ENCODE measurements at regions not wholly inside any gene's neighbourhood (a gene's known extent, or its start where the extent isn't known, plus 50 kb on each side); places are given as distances from the start of the nearest gene placed in this dataset.

DNA sequence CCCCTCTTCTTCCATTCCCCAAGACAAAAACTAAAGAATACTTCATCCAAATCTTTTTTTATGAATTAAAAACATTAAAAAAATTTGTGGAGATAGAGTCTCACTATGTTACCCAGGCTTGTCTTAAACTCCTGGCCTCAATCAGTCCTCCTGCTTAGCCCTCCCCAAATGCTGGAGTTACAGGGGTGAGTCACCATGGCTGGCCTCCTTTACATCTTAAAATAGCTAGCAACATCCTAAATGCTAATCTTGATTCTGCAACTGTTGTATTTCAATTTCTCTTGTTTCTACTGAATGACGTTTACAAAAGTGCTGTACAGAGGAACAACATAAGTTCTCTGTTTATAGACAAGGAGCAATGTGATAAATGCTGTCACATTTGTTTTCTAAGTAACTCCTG, 483.5 kb downstream of the ADGRL2 start:
- TF ChIP-seq, protein P1, sequence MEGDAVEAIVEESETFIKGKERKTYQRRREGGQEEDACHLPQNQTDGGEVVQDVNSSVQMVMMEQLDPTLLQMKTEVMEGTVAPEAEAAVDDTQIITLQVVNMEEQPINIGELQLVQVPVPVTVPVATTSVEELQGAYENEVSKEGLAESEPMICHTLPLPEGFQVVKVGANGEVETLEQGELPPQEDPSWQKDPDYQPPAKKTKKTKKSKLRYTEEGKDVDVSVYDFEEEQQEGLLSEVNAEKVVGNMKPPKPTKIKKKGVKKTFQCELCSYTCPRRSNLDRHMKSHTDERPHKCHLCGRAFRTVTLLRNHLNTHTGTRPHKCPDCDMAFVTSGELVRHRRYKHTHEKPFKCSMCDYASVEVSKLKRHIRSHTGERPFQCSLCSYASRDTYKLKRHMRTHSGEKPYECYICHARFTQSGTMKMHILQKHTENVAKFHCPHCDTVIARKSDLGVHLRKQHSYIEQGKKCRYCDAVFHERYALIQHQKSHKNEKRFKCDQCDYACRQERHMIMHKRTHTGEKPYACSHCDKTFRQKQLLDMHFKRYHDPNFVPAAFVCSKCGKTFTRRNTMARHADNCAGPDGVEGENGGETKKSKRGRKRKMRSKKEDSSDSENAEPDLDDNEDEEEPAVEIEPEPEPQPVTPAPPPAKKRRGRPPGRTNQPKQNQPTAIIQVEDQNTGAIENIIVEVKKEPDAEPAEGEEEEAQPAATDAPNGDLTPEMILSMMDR (IDR thresholded peaks at IDR 0.05): no peak
- TF ChIP-seq POLR2AphosphoS5 (IDR thresholded peaks at IDR 0.05) (no peak), POLR2A (IDR thresholded peaks at IDR 0.05) (no peak)
